ENCODE measurements at regions not wholly inside any gene's neighbourhood (a gene's known extent, or its start where the extent isn't known, plus 50 kb on each side); places are given as distances from the start of the nearest gene placed in this dataset.
A peak's percentile ranks its signal among the peaks of the same experiment; 100 is the strongest.

GRCh38 chr20:24150406-24150805 lies 161.8 kb upstream of the GGTLC1 start:
- CTCF ChIA-PET = interaction anchor here (1.0 kb wide), 1 partner anchor 15 kb away, joined by 3 read pairs; no protein-coding TSS in a partner anchor
- ATAC-seq = no peak; the same call in 1 of the 2 replicates
- Histone ChIP-seq H3K27me3 (ENCODE audit: control insufficient read depth, insufficient read depth, low read length) (no peaks in the 10 kb centered on the region), H3K9me3 (ENCODE audit: control insufficient read depth, insufficient read depth, low read depth, low read length) (no peaks in the 10 kb centered on the region), H3K4me1 (ENCODE audit: control insufficient read depth, insufficient read depth, low read length) (no peaks in the 10 kb centered on the region), H3K4me3 (ENCODE audit: low read depth in 2 of 2, low read length in 2 of 2) (no peak overlapping the region), H3K36me3 (ENCODE audit: control insufficient read depth, insufficient read depth, low read length) (no peaks in the 10 kb centered on the region), H3K27ac (ENCODE audit: low read length) (no peak overlapping the region)
- POLR2A ChIA-PET = no interaction called here
- in situ Hi-C loops (cut with HindIII; ENCODE audit: low pct_unique_long_range_greater_than_20kb, low sequenced_read_pairs) (no loop called here), intact Hi-C loops (cut with micrococcal nuclease; ENCODE audit: unreplicated experiment) (no loop called here)
- no peak for DNase-seq (ENCODE audit: low read depth, low spot score)
- TF ChIP-seq POLR2AphosphoS5 (IDR thresholded peaks at IDR 0.05; ENCODE audit: low read depth, low read length) = no peak
- TF ChIP-seq SIN3A (IDR thresholded peaks at IDR 0.05; ENCODE audit: borderline replicate concordance, insufficient read depth, low read depth, low read length) = no peak
- TF ChIP-seq, protein P1, sequence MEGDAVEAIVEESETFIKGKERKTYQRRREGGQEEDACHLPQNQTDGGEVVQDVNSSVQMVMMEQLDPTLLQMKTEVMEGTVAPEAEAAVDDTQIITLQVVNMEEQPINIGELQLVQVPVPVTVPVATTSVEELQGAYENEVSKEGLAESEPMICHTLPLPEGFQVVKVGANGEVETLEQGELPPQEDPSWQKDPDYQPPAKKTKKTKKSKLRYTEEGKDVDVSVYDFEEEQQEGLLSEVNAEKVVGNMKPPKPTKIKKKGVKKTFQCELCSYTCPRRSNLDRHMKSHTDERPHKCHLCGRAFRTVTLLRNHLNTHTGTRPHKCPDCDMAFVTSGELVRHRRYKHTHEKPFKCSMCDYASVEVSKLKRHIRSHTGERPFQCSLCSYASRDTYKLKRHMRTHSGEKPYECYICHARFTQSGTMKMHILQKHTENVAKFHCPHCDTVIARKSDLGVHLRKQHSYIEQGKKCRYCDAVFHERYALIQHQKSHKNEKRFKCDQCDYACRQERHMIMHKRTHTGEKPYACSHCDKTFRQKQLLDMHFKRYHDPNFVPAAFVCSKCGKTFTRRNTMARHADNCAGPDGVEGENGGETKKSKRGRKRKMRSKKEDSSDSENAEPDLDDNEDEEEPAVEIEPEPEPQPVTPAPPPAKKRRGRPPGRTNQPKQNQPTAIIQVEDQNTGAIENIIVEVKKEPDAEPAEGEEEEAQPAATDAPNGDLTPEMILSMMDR (IDR thresholded peaks at IDR 0.05) = no peak
- TF ChIP-seq, protein P2, sequence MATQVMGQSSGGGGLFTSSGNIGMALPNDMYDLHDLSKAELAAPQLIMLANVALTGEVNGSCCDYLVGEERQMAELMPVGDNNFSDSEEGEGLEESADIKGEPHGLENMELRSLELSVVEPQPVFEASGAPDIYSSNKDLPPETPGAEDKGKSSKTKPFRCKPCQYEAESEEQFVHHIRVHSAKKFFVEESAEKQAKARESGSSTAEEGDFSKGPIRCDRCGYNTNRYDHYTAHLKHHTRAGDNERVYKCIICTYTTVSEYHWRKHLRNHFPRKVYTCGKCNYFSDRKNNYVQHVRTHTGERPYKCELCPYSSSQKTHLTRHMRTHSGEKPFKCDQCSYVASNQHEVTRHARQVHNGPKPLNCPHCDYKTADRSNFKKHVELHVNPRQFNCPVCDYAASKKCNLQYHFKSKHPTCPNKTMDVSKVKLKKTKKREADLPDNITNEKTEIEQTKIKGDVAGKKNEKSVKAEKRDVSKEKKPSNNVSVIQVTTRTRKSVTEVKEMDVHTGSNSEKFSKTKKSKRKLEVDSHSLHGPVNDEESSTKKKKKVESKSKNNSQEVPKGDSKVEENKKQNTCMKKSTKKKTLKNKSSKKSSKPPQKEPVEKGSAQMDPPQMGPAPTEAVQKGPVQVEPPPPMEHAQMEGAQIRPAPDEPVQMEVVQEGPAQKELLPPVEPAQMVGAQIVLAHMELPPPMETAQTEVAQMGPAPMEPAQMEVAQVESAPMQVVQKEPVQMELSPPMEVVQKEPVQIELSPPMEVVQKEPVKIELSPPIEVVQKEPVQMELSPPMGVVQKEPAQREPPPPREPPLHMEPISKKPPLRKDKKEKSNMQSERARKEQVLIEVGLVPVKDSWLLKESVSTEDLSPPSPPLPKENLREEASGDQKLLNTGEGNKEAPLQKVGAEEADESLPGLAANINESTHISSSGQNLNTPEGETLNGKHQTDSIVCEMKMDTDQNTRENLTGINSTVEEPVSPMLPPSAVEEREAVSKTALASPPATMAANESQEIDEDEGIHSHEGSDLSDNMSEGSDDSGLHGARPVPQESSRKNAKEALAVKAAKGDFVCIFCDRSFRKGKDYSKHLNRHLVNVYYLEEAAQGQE (IDR thresholded peaks at IDR 0.05; ENCODE audit: insufficient read depth in 1 of 2, low read depth in 2 of 2, low read length in 1 of 2) = no peak
- TF ChIP-seq TCF7L2 (IDR thresholded peaks at IDR 0.05; ENCODE audit: low read depth, low read length) = no peak
- no TSS peak for BruUV-seq (replicated peaks)

GRCh38 chr20:24149881-24150307 lies 161.3 kb upstream of the GGTLC1 start:
- no peak for TF ChIP-seq SIN3A (IDR thresholded peaks at IDR 0.05; ENCODE audit: borderline replicate concordance, insufficient read depth, low read depth, low read length)
- TF ChIP-seq, protein P1 (IDR thresholded peaks at IDR 0.05) = peak; percentile 77
- POLR2A ChIA-PET = no interaction called here

More at GRCh38 chr20:24149881-24150307, 161.3 kb upstream of the GGTLC1 start:
- intact Hi-C loops (cut with micrococcal nuclease; ENCODE audit: unreplicated experiment) (loop anchor here (5.0 kb wide), 1 partner anchor 47 kb away; no protein-coding TSS in a partner anchor), in situ Hi-C loops (cut with HindIII; ENCODE audit: low pct_unique_long_range_greater_than_20kb, low sequenced_read_pairs) (no loop called here)
- Histone ChIP-seq H3K27me3 (ENCODE audit: control insufficient read depth, insufficient read depth, low read length) (no peaks in the 10 kb centered on the region), H3K4me3 (ENCODE audit: low read depth in 2 of 2, low read length in 2 of 2) (no peak overlapping the region), H3K27ac (ENCODE audit: low read length) (no peak overlapping the region), H3K9me3 (ENCODE audit: control insufficient read depth, insufficient read depth, low read depth, low read length) (no peaks in the 10 kb centered on the region), H3K4me1 (ENCODE audit: control insufficient read depth, insufficient read depth, low read length) (no peaks in the 10 kb centered on the region), H3K36me3 (ENCODE audit: control insufficient read depth, insufficient read depth, low read length) (no peaks in the 10 kb centered on the region)
- no peak for DNase-seq (ENCODE audit: low read depth, low spot score)
- BruUV-seq (replicated peaks) = no TSS peak
- CTCF ChIA-PET = no interaction called here
- ATAC-seq = peak; percentile 86
